ENCODE measurements at regions not wholly inside any gene's neighbourhood (a gene's known extent, or its start where the extent isn't known, plus 50 kb on each side); places are given as distances from the start of the nearest gene placed in this dataset.
"Not testable (repeated sequence)": the region's sequence is repeated elsewhere in the genome, so short reads cannot be mapped to it uniquely, and the experiment has no call there.

DNA sequence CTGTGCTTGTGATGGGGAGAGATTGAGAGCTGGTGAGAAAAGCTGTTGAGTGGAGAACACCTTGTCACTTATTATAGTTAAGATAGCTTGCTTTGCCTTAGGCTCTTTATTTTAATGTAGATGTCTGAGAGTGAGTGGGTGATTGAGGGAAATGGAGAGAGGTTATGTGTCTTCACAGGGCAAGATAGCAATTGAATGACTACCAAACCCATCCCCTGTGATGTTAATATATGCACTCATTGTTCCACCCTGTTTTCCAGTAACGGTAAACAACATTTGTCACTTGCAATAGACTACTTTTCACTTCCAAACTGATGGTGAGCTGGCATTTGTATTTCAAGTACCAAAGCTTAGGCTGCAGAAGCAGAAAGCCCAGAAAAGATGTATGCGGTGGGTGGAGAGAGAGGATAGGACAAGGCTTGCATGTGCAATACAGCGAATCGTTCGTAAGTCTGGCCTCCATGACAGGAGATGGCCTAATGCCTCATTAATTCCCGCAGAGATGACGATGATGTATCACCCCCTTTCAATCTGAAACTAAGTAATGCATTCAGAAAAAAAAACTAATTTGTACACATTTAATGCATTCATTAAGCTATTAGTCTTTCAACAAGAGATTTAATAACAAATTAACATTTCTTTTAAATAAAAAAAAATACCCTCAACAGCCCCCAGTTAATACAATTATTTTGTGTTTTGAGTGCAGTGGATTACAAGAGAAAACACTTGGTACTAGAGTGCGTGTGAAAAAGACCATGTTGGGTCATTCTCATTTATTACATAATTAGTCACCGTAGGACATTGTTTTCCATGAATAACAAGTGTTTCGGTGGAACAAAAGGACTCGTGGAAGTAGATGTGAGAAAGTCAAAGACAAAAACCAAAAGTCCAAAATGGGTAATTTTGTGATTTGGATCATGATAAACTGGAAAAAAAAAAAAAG lies 699.0 kb downstream of the BRINP1 start:
- DNase-seq (ENCODE audit: low read depth) (no peak), FAIRE-seq (no peak)
- H3K27ac ChIP-seq (ENCODE audit: low read depth, low read length) = no peak overlapping the region
- Mint-ChIP-seq H3K36me3 (ENCODE audit: low read depth, unreplicated experiment) (no peaks in the 10 kb centered on the region), H3K27ac (ENCODE audit: unreplicated experiment) (no peak overlapping the region), H3K9me3 (ENCODE audit: unreplicated experiment) (no peaks in the 10 kb centered on the region), H3K4me3 (ENCODE audit: unreplicated experiment) (no peak overlapping the region), H3K4me1 (ENCODE audit: low read depth, unreplicated experiment) (no peaks in the 10 kb centered on the region), H3K27me3 (ENCODE audit: low read depth, unreplicated experiment) (no peaks in the 10 kb centered on the region)
- H3K9me3 ChIP-seq (ENCODE audit: insufficient read depth, low read depth, low read length) = no peaks in the 10 kb centered on the region
- H3K4me2 ChIP-seq (ENCODE audit: low read length) = no peak overlapping the region
- no peaks in the 10 kb centered on the region for H3K79me2 ChIP-seq (ENCODE audit: insufficient read depth, low read length)
- H3K27me3 ChIP-seq (ENCODE audit: insufficient read depth, low read length) = no peaks in the 10 kb centered on the region
- no peaks in the 10 kb centered on the region for H3K36me3 ChIP-seq (ENCODE audit: insufficient read depth, low read length)
- H3K4me3 ChIP-seq (ENCODE audit: insufficient read depth, low read depth, low read length) = no peak overlapping the region
- H2AFZ ChIP-seq (ENCODE audit: low read depth, low read length) = no peak overlapping the region
- no peak for TF ChIP-seq EZH2 (IDR thresholded peaks at IDR 0.05; ENCODE audit: insufficient read depth, low read length)
- TF ChIP-seq, protein P1, sequence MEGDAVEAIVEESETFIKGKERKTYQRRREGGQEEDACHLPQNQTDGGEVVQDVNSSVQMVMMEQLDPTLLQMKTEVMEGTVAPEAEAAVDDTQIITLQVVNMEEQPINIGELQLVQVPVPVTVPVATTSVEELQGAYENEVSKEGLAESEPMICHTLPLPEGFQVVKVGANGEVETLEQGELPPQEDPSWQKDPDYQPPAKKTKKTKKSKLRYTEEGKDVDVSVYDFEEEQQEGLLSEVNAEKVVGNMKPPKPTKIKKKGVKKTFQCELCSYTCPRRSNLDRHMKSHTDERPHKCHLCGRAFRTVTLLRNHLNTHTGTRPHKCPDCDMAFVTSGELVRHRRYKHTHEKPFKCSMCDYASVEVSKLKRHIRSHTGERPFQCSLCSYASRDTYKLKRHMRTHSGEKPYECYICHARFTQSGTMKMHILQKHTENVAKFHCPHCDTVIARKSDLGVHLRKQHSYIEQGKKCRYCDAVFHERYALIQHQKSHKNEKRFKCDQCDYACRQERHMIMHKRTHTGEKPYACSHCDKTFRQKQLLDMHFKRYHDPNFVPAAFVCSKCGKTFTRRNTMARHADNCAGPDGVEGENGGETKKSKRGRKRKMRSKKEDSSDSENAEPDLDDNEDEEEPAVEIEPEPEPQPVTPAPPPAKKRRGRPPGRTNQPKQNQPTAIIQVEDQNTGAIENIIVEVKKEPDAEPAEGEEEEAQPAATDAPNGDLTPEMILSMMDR (IDR thresholded peaks at IDR 0.05; ENCODE audit: insufficient read depth, low read depth, low read length) = no peak
- no peaks in the 10 kb centered on the region for H4K20me1 ChIP-seq (ENCODE audit: insufficient read depth, low read length)
- no peak overlapping the region for H3K9ac ChIP-seq (ENCODE audit: low read length)
- H3K4me1 ChIP-seq (ENCODE audit: insufficient read depth, low read length) = no peaks in the 10 kb centered on the region

DNA sequence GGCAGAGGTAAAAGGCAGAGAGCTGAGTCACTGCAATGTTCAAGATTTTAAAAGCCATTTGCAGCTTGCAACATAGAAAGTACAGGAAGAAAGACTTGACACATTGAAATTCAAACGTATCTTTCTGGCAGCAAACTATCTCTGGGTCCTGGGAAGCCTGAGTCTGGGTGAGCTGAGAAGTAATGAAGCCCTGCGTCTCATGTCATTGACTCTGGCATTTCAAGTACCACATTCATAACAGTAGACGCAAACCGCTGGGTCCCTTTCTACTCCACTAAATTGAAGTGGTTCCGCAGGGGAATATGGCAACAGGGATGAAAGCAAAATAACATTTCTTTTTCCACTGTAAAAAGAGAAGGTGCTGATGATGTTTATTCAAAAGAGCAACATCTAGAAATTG lies 694.3 kb downstream of the BRINP1 start:
- H3K9me3 Mint-ChIP-seq (ENCODE audit: unreplicated experiment) = peaks cover 2% of the 10 kb centered on the region
- Histone ChIP-seq H2AFZ (ENCODE audit: low read depth, low read length) (no peak overlapping the region), H3K9me3 (ENCODE audit: insufficient read depth, low read depth, low read length) (no peaks in the 10 kb centered on the region), H3K27me3 (ENCODE audit: insufficient read depth, low read length) (no peaks in the 10 kb centered on the region), H3K4me2 (ENCODE audit: low read length) (no peak overlapping the region), H3K4me1 (ENCODE audit: insufficient read depth, low read length) (no peaks in the 10 kb centered on the region), H4K20me1 (ENCODE audit: insufficient read depth, low read length) (no peaks in the 10 kb centered on the region), H3K79me2 (ENCODE audit: insufficient read depth, low read length) (no peaks in the 10 kb centered on the region), H3K27ac (ENCODE audit: low read depth, low read length) (no peak overlapping the region), H3K36me3 (ENCODE audit: insufficient read depth, low read length) (no peaks in the 10 kb centered on the region), H3K4me3 (ENCODE audit: insufficient read depth, low read depth, low read length) (no peak overlapping the region), H3K9ac (ENCODE audit: low read length) (no peak overlapping the region)
- FAIRE-seq (no peak), DNase-seq (ENCODE audit: low read depth) (no peak)
- TF ChIP-seq EZH2 (IDR thresholded peaks at IDR 0.05; ENCODE audit: insufficient read depth, low read length) = no peak
- TF ChIP-seq, protein P1 (IDR thresholded peaks at IDR 0.05; ENCODE audit: insufficient read depth, low read depth, low read length) = no peak
- no peak overlapping the region for H3K27ac Mint-ChIP-seq (ENCODE audit: unreplicated experiment)
- no peak overlapping the region for H3K4me3 Mint-ChIP-seq (ENCODE audit: unreplicated experiment)
- H3K27me3 Mint-ChIP-seq (ENCODE audit: low read depth, unreplicated experiment) = peaks cover 1% of the 10 kb centered on the region
- no peaks in the 10 kb centered on the region for H3K36me3 Mint-ChIP-seq (ENCODE audit: low read depth, unreplicated experiment)
- H3K4me1 Mint-ChIP-seq (ENCODE audit: low read depth, unreplicated experiment) = no peaks in the 10 kb centered on the region

DNA sequence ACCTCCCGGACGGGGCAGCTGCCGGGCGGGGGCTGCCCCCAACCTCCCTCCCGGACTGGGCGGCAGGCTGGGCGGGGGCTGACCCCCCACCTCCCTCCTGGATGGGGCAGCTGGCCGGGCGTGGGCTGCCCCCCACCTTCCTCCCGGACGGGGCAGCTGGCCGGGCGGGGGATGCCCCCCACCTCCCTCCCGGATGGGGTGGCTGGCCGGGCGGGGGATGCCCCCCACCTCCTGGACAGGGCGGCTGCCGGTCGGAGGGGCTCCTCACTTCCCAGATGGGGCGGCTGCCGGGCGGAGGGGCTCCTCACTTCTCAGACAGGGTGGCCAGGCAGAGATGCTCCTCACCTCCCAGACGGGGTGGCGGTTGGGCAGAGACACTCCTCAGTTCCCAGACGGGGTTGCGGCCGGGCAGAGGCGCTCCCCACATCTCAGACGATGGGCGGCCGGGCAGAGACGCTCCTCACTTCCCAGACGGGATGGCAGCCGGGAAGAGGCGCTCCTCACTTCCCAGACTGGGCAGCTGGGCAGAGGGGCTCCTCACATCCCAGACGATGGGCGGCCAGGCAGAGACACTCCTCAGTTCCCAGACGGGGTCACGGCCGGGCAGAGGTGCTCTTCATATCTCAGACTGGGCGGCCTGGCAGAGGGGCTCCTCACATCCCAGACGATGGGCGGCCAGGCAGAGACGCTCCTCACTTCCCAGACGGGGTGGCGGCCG lies 691.1 kb downstream of the BRINP1 start:
- H3K9ac ChIP-seq (ENCODE audit: low read length); H3K4me1 ChIP-seq (ENCODE audit: insufficient read depth, low read length); H3K4me1 Mint-ChIP-seq (ENCODE audit: low read depth, unreplicated experiment); H3K27me3 ChIP-seq (ENCODE audit: insufficient read depth, low read length); H3K4me3 Mint-ChIP-seq (ENCODE audit: unreplicated experiment); H3K36me3 Mint-ChIP-seq (ENCODE audit: low read depth, unreplicated experiment); H3K4me3 ChIP-seq (ENCODE audit: insufficient read depth, low read depth, low read length); H3K9me3 Mint-ChIP-seq (ENCODE audit: unreplicated experiment); H4K20me1 ChIP-seq (ENCODE audit: insufficient read depth, low read length); H3K79me2 ChIP-seq (ENCODE audit: insufficient read depth, low read length); H3K36me3 ChIP-seq (ENCODE audit: insufficient read depth, low read length); H3K27ac ChIP-seq (ENCODE audit: low read depth, low read length); DNase-seq (ENCODE audit: low read depth); H3K27me3 Mint-ChIP-seq (ENCODE audit: low read depth, unreplicated experiment); H3K27ac Mint-ChIP-seq (ENCODE audit: unreplicated experiment); H2AFZ ChIP-seq (ENCODE audit: low read depth, low read length); H3K9me3 ChIP-seq (ENCODE audit: insufficient read depth, low read depth, low read length); FAIRE-seq; H3K4me2 ChIP-seq (ENCODE audit: low read length): not testable (repeated sequence)

All from astrocyte (in vitro differentiated cells and primary cell).